ENCODE measurements at regions not wholly inside any gene's neighbourhood (a gene's known extent, or its start where the extent isn't known, plus 50 kb on each side); places are given as distances from the start of the nearest gene placed in this dataset.

- TF ChIP-seq CEBPB (IDR thresholded peaks at IDR 0.05; ENCODE audit: low read depth, low read length) = no peak
- TF ChIP-seq CHD1 (IDR thresholded peaks at IDR 0.05; ENCODE audit: low read depth, low read length) = no peak
- TF ChIP-seq POLR2A (IDR thresholded peaks at IDR 0.05; ENCODE audit: low read depth, low read length) = no peak
- no peak for TF ChIP-seq MAZ (IDR thresholded peaks at IDR 0.05; ENCODE audit: borderline replicate concordance, low read depth, low read length)
- TF ChIP-seq CTCF (conservative IDR thresholded peaks at IDR 0.05; ENCODE audit: low read depth, low read length) = no peak
- no peak for TF ChIP-seq RCOR1 (IDR thresholded peaks at IDR 0.05; ENCODE audit: insufficient replicate concordance, low read length)
- TF ChIP-seq SMC3 (IDR thresholded peaks at IDR 0.05; ENCODE audit: low read depth, low read length) = no peak
- no peak for TF ChIP-seq RFX5 (IDR thresholded peaks at IDR 0.05; ENCODE audit: low read depth, low read length)
- no peak for TF ChIP-seq MXI1 (IDR thresholded peaks at IDR 0.05; ENCODE audit: borderline replicate concordance, low read depth, low read length)
- no peak for TF ChIP-seq NFE2L2 (IDR thresholded peaks at IDR 0.05; ENCODE audit: low read depth, low read length)
- no peak for TF ChIP-seq ELK1 (IDR thresholded peaks at IDR 0.05; ENCODE audit: borderline replicate concordance, low read depth, low read length)
- TF ChIP-seq RAD21 (IDR thresholded peaks at IDR 0.05; ENCODE audit: low read length) = no peak
- no peak for TF ChIP-seq FOS (IDR thresholded peaks at IDR 0.05; ENCODE audit: low read depth, low read length)
- no peak for TF ChIP-seq BHLHE40 (IDR thresholded peaks at IDR 0.05; ENCODE audit: low read depth, low read length)
- no peak for TF ChIP-seq USF2 (IDR thresholded peaks at IDR 0.05; ENCODE audit: low read depth, low read length)
- no peak for TF ChIP-seq MAFK (IDR thresholded peaks at IDR 0.05; ENCODE audit: low read depth, low read length)
- Histone ChIP-seq H4K91ac (ENCODE audit: insufficient read depth, low read depth, low read length) (no peak overlapping the region), H2AK5ac (ENCODE audit: low read depth, low read length) (no peak overlapping the region), H3K23ac (ENCODE audit: low read depth, low read length) (no peak overlapping the region), H3K4ac (ENCODE audit: low read depth, low read length) (no peak overlapping the region), H4K20me1 (ENCODE audit: insufficient read depth, low read length) (no peaks in the 10 kb centered on the region), H3K36me3 (ENCODE audit: control insufficient read depth, insufficient read depth, low read length) (no peaks in the 10 kb centered on the region), H4K5ac (ENCODE audit: low read depth, low read length) (no peak overlapping the region), H3K56ac (ENCODE audit: extremely low read depth, insufficient read depth, low read length) (no peak overlapping the region), H2BK120ac (ENCODE audit: low read depth, low read length) (no peak overlapping the region), H3K9me3 (ENCODE audit: control insufficient read depth, insufficient read depth, low read length) (peaks cover 10% of the 10 kb centered on the region; the same call in 1 of the 2 replicates), H4K8ac (ENCODE audit: low read depth in 2 of 2, low read length in 2 of 2) (no peak overlapping the region), H2BK5ac (ENCODE audit: low read depth, low read length, poor library complexity, severe bottlenecking) (no peak overlapping the region), H3K18ac (ENCODE audit: low read depth, low read length) (no peak overlapping the region), H3K79me1 (ENCODE audit: low read depth in 1 of 2, low read length in 2 of 2) (no peaks in the 10 kb centered on the region), H2AK9ac (replicated peaks; ENCODE audit: low read depth, low read length, poor library complexity) (no peak overlapping the region), H2BK15ac (ENCODE audit: low read depth, low read length) (no peak overlapping the region), H3K27me3 (ENCODE audit: control insufficient read depth, insufficient read depth, low read length) (no peaks in the 10 kb centered on the region), H3K4me1 (ENCODE audit: control insufficient read depth, insufficient read depth, low read length) (no peaks in the 10 kb centered on the region), H3K4me2 (ENCODE audit: low read depth, low read length) (no peak overlapping the region), H3K27ac (ENCODE audit: insufficient read depth, low read length) (no peak overlapping the region), H3K14ac (replicated peaks; ENCODE audit: low read depth, low read length) (no peak overlapping the region), H3K4me3 (ENCODE audit: insufficient read depth, low read depth, low read length) (no peak overlapping the region), H3K9ac (ENCODE audit: low read depth, low read length) (no peak overlapping the region), H2AFZ (replicated peaks; ENCODE audit: low read length, poor library complexity) (no peak overlapping the region), H2BK20ac (ENCODE audit: low read depth, low read length) (no peak overlapping the region), H3K9me1 (ENCODE audit: insufficient read depth, low read length) (no peaks in the 10 kb centered on the region)
- intact Hi-C loops (cut with micrococcal nuclease) = no loop called here
- no CpG with 5 or more reads among the region's 6 CpGs for WGBS, 2 experiments (ENCODE audit: extremely low coverage in 2 of 2, insufficient read length in 1 of 2)
- ChIA-PET CTCF (no interaction called here), POLR2A (ENCODE audit: unreplicated experiment) (no interaction called here)
- no peak for ATAC-seq (ENCODE audit: low read depth)
- in situ Hi-C loops (cut with MboI; ENCODE audit: low sequenced_read_pairs) = no loop called here
- dilution Hi-C loops (cut with HindIII; ENCODE audit: low sequenced_read_pairs, unreplicated experiment) = no loop called here
- BruUV-seq (replicated peaks) = no TSS peak
- DNase-seq = no peak
Observed at GRCh38 chr22:47474464-47474863, 712.0 kb downstream of the TBC1D22A start.

Data from IMR-90 (cell line).